HepG2 (cell line): ENCODE measurements at regions not wholly inside any gene's neighbourhood (a gene's known extent, or its start where the extent isn't known, plus 50 kb on each side); places are given as distances from the start of the nearest gene placed in this dataset.

ENCODE experiments used
- ATAC-seq: fragments of 200-7000 bp; cut with Tn5 transposase; 3 replicates; pipeline ENCODE4 v1.9.1; 2020; ENCODE audit warnings: mild to moderate bottlenecking, moderate library complexity
- BruUV-seq: library from RNA; stranded (reverse); fragments of 400-500 nt; replicated peaks from 2 replicates; lab custom pipeline; 2021; lab: Mats Ljungman, UMichigan
- CTCF ChIA-PET: fragments of 300-600 bp; formaldehyde crosslinking; extraction: SDS; loops from one replicate; lab custom pipeline; 2021; ENCODE audit warnings: low total read pairs, inconsistent platforms, low intra/inter-chr PET ratio; lab: Yijun Ruan, JAX
- POLR2A ChIA-PET: fragments of 350-600 bp; sonication (Branson Sonifier 250); formaldehyde crosslinking; loops from one replicate; lab custom pipeline; 2020; ENCODE audit warnings: antibody characterized with exemption, inconsistent platforms; lab: Yijun Ruan, JAX
- DNase-seq: peaks from one replicate; pipeline ENCODE4 v3.0.0-alpha.2; 2015; ENCODE audit warnings: low spot score
- FAIRE-seq: peaks from 3 replicates; lab custom pipeline; 2011; peaks lifted over from hg19 to GRCh38; lab: Jason Lieb, UNC
- H2AFZ ChIP-seq: one replicate; pipeline ENCODE4 v1.6.1; 2011; ENCODE audit warnings: low read length, inconsistent platforms
- H3K27ac ChIP-seq: fragments of 300-600 bp; 3 replicates; pipeline ENCODE4 v1.8.0; 2011; ENCODE audit warnings: mixed run types, mild to moderate bottlenecking, mixed read lengths, low read length, inconsistent platforms; ENCODE audit not compliant: insufficient read depth; ENCODE audit errors: extremely low read length
- H3K27me3 ChIP-seq, 2 experiments: fragments of 200-600 bp in 1 of 2; 2 replicates in 1 of 2; 3 replicates in 1 of 2; pipeline versions ENCODE4 v1.6.0 to v1.8.0; 2011; ENCODE audit warnings: low read length in 2 of 2, mild to moderate bottlenecking in 2 of 2, moderate library complexity in 2 of 2, inconsistent platforms in 1 of 2; ENCODE audit not compliant: insufficient read depth in 2 of 2, control insufficient read depth in 1 of 2
- H3K36me3 ChIP-seq, 2 experiments: fragments of 200-600 bp in 1 of 2; replicated peaks in 1 of 2; 2 replicates in 1 of 2; 3 replicates in 1 of 2; pipeline versions ENCODE4 v1.5.1 to v1.8.0; 2011; ENCODE audit warnings: low read length in 2 of 2, inconsistent platforms in 1 of 2; ENCODE audit not compliant: insufficient read depth in 2 of 2, control insufficient read depth in 1 of 2
- H3K4me1 ChIP-seq: 2 replicates; pipeline ENCODE4 v1.5.1; 2012; ENCODE audit warnings: low read length, inconsistent platforms; ENCODE audit not compliant: insufficient read depth
- H3K4me2 ChIP-seq: 2 replicates; pipeline ENCODE4 v1.6.0; 2011; ENCODE audit warnings: low read depth, low read length, inconsistent platforms
- H3K4me3 ChIP-seq, 3 experiments: fragments of 200-600 bp in 1 of 3; sonication (generic), shearing (Covaris generic) in 1 of 3; replicated peaks in 1 of 3; 2 replicates each; pipeline ENCODE4 v1.5.1; 2011 to 2016; ENCODE audit warnings: low read length in 3 of 3, inconsistent platforms in 2 of 3, low read depth in 2 of 3, mild to moderate bottlenecking in 2 of 3, control low read depth in 1 of 3, mixed read lengths in 1 of 3; ENCODE audit not compliant: insufficient read depth in 1 of 3
- H3K79me2 ChIP-seq: one replicate; pipeline ENCODE4 v1.6.1; 2011; ENCODE audit warnings: low read length, inconsistent platforms; ENCODE audit not compliant: insufficient read depth
- H3K9ac ChIP-seq: 2 replicates; pipeline ENCODE4 v1.6.0; 2011; ENCODE audit warnings: mild to moderate bottlenecking, low read depth, low read length, inconsistent platforms; ENCODE audit not compliant: insufficient read depth
- H3K9me3 ChIP-seq: 2 replicates; pipeline ENCODE4 v1.5.1; 2012; ENCODE audit warnings: mild to moderate bottlenecking, low read length
- H4K20me1 ChIP-seq: 2 replicates; pipeline ENCODE4 v1.6.0; 2011; ENCODE audit warnings: inconsistent platforms, mild to moderate bottlenecking, low read length, moderate library complexity; ENCODE audit not compliant: insufficient read depth
- CAMTA2 ChIP-seq: sonication (generic); formaldehyde crosslinking; IDR thresholded peaks from 2 replicates; pipeline ENCODE4 v1.4.0; 2020; ENCODE audit warnings: mild to moderate bottlenecking, missing genetic modification reagents, borderline replicate concordance
- NR2C2 ChIP-seq: sonication (generic); formaldehyde crosslinking; IDR thresholded peaks from 2 replicates; pipeline ENCODE4 v1.4.0; 2020; ENCODE audit warnings: missing genetic modification reagents, mild to moderate bottlenecking, moderate library complexity, borderline replicate concordance
- POLR2AphosphoS2 ChIP-seq: IDR thresholded peaks from 2 replicates; pipeline ENCODE4 v1.6.1; 2011; ENCODE audit warnings: low read depth, low read length, improper control_type of control experiment
- TBX3 ChIP-seq: fragments of 450-650 bp; IDR thresholded peaks from 2 replicates; pipeline ENCODE4 v1.6.1; 2017; ENCODE audit warnings: antibody characterized with exemption, mild to moderate bottlenecking, inconsistent platforms, borderline replicate concordance
- ZFP1 ChIP-seq: IDR thresholded peaks from 2 replicates; pipeline ENCODE4 v1.6.1; 2016
- ZKSCAN5 ChIP-seq: sonication (generic); formaldehyde crosslinking; IDR thresholded peaks from 2 replicates; pipeline ENCODE4 v1.5.1; 2020; ENCODE audit warnings: mild to moderate bottlenecking, missing genetic modification reagents
- ZNF331 ChIP-seq: sonication (generic); formaldehyde crosslinking; IDR thresholded peaks from 2 replicates; pipeline ENCODE4 v1.4.0; 2020; ENCODE audit warnings: missing genetic modification reagents
- ZNF468 ChIP-seq: sonication (generic); formaldehyde crosslinking; IDR thresholded peaks from 2 replicates; pipeline ENCODE4 v1.8.0; 2022; ENCODE audit warnings: mild to moderate bottlenecking, moderate library complexity, missing genetic modification reagents
- ZNF484 ChIP-seq: sonication (generic); formaldehyde crosslinking; IDR thresholded peaks from 2 replicates; pipeline ENCODE4 v1.5.1; 2020; ENCODE audit warnings: mild to moderate bottlenecking, low read depth, missing genetic modification reagents, borderline replicate concordance
- WGBS: methylation state at CpG from one replicate; pipeline ENCODE4 v1.1.6; 2017; ENCODE audit warnings: low lambda C conversion rate; 5-methylcytosine and 5-hydroxymethylcytosine counted together
- in situ Hi-C: cut with HindIII; loops from 2 replicates; pipeline ENCODE4 v1.10.0; 2017; ENCODE audit warnings: low pct_unique_long_range_greater_than_20kb; ENCODE audit not compliant: extremely low pct_ligation_motif_present
- intact Hi-C: fragments of 100-400 bp; cut with micrococcal nuclease; formaldehyde crosslinking; loops from one replicate; pipeline ENCODE4 v1.10.0; 2022; ENCODE audit not compliant: unreplicated experiment
- TF ChIP-seq, protein P1 (sequence below): sonication (generic); formaldehyde crosslinking; IDR thresholded peaks from 2 replicates; pipeline ENCODE4 v1.4.0; 2020; ENCODE audit warnings: missing genetic modification reagents, borderline replicate concordance
- TF ChIP-seq, protein P2 (sequence below): sonication (generic); formaldehyde crosslinking; IDR thresholded peaks from 2 replicates; pipeline ENCODE4 v1.8.1; 2023; ENCODE audit warnings: mild to moderate bottlenecking, inconsistent platforms, moderate library complexity, missing genetic modification reagents, borderline replicate concordance
- TF ChIP-seq, protein P3 (sequence below): sonication (generic); formaldehyde crosslinking; IDR thresholded peaks from 2 replicates; pipeline ENCODE4 v1.4.0; 2020; ENCODE audit warnings: mild to moderate bottlenecking, missing genetic modification reagents, borderline replicate concordance

DNA sequence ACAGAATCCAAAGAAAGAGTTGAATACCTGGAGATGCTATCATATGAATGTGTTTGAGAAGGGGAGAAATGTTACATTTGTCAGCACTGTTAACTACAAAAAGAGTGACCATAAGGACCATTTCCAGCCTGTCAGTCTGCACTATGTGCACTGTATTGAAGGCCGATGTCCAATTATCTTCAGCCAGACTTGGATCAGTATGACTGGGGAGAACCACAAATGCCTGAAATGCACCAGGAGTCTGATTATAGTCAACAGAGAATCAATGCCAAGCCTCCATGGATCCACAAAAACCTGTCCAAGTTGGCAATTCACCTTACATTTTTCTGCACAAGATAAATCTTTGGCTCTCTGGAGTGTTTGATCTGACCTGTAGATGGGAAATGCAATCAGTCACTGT, 697.5 kb upstream of the SGCG start:
- in situ Hi-C loops, result no loop called here

More for the DNA sequence above, 697.5 kb upstream of the SGCG start:
- 43% methylated on average over 1 of the region's 1 CpG for WGBS
- TF ChIP-seq, protein P1, sequence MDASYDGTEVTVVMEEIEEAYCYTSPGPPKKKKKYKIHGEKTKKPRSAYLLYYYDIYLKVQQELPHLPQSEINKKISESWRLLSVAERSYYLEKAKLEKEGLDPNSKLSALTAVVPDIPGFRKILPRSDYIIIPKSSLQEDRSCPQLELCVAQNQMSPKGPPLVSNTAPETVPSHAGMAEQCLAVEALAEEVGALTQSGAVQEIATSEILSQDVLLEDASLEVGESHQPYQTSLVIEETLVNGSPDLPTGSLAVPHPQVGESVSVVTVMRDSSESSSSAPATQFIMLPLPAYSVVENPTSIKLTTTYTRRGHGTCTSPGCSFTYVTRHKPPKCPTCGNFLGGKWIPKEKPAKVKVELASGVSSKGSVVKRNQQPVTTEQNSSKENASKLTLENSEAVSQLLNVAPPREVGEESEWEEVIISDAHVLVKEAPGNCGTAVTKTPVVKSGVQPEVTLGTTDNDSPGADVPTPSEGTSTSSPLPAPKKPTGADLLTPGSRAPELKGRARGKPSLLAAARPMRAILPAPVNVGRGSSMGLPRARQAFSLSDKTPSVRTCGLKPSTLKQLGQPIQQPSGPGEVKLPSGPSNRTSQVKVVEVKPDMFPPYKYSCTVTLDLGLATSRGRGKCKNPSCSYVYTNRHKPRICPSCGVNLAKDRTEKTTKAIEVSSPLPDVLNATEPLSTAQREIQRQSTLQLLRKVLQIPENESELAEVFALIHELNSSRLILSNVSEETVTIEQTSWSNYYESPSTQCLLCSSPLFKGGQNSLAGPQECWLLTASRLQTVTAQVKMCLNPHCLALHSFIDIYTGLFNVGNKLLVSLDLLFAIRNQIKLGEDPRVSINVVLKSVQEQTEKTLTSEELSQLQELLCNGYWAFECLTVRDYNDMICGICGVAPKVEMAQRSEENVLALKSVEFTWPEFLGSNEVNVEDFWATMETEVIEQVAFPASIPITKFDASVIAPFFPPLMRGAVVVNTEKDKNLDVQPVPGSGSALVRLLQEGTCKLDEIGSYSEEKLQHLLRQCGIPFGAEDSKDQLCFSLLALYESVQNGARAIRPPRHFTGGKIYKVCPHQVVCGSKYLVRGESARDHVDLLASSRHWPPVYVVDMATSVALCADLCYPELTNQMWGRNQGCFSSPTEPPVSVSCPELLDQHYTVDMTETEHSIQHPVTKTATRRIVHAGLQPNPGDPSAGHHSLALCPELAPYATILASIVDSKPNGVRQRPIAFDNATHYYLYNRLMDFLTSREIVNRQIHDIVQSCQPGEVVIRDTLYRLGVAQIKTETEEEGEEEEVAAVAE (CRISPR knock-in tag), result no peak
- no peak for TF ChIP-seq POLR2AphosphoS2
- TF ChIP-seq, protein P2, sequence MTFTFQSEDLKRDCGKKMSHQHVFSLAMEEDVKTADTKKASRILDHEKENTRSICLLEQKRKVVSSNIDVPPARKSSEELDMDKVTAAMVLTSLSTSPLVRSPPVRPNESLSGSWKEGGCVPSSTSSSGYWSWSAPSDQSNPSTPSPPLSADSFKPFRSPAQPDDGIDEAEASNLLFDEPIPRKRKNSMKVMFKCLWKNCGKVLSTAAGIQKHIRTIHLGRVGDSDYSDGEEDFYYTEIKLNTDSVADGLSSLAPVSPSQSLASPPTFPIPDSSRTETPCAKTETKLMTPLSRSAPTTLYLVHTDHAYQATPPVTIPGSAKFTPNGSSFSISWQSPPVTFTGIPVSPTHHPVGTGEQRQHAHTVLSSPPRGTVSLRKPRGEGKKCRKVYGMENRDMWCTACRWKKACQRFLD (CRISPR knock-in tag), result no peak
- TF ChIP-seq CAMTA2 (CRISPR knock-in tag), result no peak
- TF ChIP-seq ZNF468 (CRISPR knock-in tag), result no peak
- TF ChIP-seq, protein P3, sequence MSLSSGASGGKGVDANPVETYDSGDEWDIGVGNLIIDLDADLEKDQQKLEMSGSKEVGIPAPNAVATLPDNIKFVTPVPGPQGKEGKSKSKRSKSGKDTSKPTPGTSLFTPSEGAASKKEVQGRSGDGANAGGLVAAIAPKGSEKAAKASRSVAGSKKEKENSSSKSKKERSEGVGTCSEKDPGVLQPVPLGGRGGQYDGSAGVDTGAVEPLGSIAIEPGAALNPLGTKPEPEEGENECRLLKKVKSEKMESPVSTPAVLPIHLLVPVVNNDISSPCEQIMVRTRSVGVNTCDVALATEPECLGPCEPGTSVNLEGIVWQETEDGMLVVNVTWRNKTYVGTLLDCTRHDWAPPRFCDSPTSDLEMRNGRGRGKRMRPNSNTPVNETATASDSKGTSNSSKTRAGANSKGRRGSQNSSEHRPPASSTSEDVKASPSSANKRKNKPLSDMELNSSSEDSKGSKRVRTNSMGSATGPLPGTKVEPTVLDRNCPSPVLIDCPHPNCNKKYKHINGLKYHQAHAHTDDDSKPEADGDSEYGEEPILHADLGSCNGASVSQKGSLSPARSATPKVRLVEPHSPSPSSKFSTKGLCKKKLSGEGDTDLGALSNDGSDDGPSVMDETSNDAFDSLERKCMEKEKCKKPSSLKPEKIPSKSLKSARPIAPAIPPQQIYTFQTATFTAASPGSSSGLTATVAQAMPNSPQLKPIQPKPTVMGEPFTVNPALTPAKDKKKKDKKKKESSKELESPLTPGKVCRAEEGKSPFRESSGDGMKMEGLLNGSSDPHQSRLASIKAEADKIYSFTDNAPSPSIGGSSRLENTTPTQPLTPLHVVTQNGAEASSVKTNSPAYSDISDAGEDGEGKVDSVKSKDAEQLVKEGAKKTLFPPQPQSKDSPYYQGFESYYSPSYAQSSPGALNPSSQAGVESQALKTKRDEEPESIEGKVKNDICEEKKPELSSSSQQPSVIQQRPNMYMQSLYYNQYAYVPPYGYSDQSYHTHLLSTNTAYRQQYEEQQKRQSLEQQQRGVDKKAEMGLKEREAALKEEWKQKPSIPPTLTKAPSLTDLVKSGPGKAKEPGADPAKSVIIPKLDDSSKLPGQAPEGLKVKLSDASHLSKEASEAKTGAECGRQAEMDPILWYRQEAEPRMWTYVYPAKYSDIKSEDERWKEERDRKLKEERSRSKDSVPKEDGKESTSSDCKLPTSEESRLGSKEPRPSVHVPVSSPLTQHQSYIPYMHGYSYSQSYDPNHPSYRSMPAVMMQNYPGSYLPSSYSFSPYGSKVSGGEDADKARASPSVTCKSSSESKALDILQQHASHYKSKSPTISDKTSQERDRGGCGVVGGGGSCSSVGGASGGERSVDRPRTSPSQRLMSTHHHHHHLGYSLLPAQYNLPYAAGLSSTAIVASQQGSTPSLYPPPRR (CRISPR knock-in tag), result no peak
- TF ChIP-seq ZFP1 (CRISPR knock-in tag), result no peak
- TF ChIP-seq TBX3, result no peak
- no peak for TF ChIP-seq ZNF484 (CRISPR knock-in tag)
- no peak for TF ChIP-seq ZNF331
- TF ChIP-seq NR2C2, result no peak
- TF ChIP-seq ZKSCAN5, result no peak
- FAIRE-seq, result no peak
- Histone ChIP-seq H3K9ac (no peak overlapping the region), H3K36me3 (no peaks in the 10 kb centered on the region), H2AFZ (no peak overlapping the region), H3K79me2 (no peaks in the 10 kb centered on the region), H3K4me1 (no peaks in the 10 kb centered on the region), H3K9me3 (peaks cover 8% of the 10 kb centered on the region; the same call in 1 of the 2 replicates), H4K20me1 (no peaks in the 10 kb centered on the region), H3K4me2 (no peak overlapping the region), H3K4me3 (no peak overlapping the region), H3K27ac (no peak overlapping the region), H3K27me3 (no peaks in the 10 kb centered on the region)
- intact Hi-C loops, result no loop called here
- POLR2A ChIA-PET, result no interaction called here
- BruUV-seq, result no TSS peak
- DNase-seq, result no peak
- ATAC-seq, result no peak
- CTCF ChIA-PET, result no interaction called here
